ENCODE measurements at regions not wholly inside any gene's neighbourhood (a gene's known extent, or its start where the extent isn't known, plus 50 kb on each side); places are given as distances from the start of the nearest gene placed in this dataset.
"Not testable (repeated sequence)": the region's sequence is repeated elsewhere in the genome, so short reads cannot be mapped to it uniquely, and the experiment has no call there.

DNA sequence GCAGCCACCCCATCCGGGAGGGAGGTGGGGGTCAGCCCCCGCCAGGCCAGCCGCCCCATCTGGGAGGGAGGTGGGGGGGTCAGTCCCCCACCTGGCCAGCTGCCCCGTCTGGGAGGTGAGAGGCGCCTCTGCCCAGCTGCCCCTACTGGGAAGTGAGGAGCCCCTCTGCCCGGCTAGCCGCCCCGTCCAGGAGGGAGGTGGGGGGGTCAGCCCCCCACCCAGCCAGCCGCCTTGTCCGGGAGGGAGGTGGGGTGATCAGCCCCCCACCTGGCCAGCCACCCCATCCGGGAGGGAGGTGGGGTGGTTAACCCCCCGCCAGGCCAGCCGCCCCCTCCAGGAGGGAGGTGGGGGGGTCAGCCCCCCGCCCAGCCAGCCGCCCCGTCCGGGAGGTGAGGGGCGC lies 852.4 kb upstream of the DEFB115 start:
- not testable (repeated sequence) for DNase-seq

- not testable (repeated sequence) for DNase-seq
These were observed 851.9 kb upstream of the DEFB115 start for GRCh38 chr20:30405585-30405984.

- not testable (repeated sequence) for DNase-seq
These were observed 851.1 kb upstream of the DEFB115 start for GRCh38 chr20:30406370-30406769.

GRCh38 chr20:30412972-30413371 lies 844.5 kb upstream of the DEFB115 start:
- no peak for DNase-seq

GRCh38 chr20:30417387-30417786 lies 840.1 kb upstream of the DEFB115 start:
- DNase-seq: not testable (repeated sequence)

- not testable (repeated sequence) for DNase-seq
These were observed 839.1 kb upstream of the DEFB115 start for GRCh38 chr20:30418378-30418777.

DNA sequence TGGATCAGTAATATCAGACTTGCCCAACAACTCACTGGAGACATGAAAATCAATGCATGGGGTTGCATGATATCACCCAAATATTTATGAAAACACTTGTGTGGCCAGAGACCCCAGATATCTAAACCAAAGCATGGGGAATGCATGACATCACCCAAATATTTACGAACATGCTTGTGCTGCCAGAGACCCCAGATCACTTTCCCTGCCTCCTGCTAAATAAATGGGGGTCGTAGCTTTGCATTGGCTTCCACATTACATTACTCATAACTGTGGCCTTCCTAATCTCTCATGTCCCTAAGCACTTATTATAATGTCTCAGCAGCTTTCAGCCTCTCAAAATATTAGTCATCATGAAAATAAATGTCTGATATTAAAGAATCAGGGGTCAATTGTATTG lies 838.0 kb upstream of the DEFB115 start:
- DNase-seq: no peak

DNA sequence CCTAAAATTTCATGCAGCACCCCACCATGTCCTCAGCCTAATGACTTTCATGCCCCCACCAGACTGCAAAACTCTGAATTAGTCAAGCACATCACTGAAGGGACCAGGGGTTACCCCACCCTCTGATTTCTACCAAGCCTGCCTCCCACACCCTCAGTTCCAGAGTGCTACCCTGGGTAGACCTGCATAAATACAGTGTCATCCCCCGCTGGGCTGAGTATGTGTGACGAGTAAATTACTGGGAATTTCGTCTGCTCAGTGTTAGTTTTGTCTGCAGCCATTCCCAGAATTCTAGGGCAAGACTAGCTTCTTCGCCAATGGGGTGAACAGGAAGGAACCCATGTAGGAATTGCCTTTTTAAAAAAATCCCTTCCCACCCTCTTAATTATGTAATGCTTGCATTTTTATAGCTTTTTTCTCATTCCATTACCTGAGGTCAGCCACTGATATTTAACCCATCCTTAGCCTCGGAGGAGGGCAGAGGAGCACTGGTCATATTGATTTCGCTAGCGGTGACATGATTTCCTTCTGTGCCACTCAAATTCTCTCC lies 837.5 kb upstream of the DEFB115 start:
- not testable (repeated sequence) for DNase-seq

All from MV-4-11 (cell line).